Dermis microvascular lymphatic vessel endothelial cell (primary cell): ENCODE measurements at regions not wholly inside any gene's neighbourhood (a gene's known extent, or its start where the extent isn't known, plus 50 kb on each side); places are given as distances from the start of the nearest gene placed in this dataset.

Source experiments
- DNase-seq, 2 donors: peaks; one replicate each; pipeline versions ENCODE4 v3.0.0 to v3.0.0-alpha.2; 2010; ENCODE audit warnings: low read depth in 2 of 2

DNA sequence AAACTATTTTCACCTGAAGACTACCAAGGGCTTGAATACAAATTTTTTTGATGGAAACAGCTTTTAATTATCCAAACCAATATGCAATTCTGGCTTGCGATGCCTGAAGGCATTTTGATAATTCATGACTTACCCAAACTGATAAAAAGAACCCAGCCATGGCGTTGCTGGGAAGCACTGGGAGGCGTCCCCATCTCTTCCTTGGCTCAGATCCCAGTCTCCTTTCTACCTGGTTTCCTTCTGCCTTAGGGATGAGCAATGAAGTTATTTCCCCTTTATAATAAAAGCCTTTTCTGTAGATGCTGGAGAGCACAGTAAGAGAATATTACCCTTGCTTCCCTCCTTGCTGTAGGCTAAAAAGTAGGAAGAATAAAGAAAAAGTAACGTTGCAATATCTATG lies 129.1 kb upstream of the ANK3 start:
- no peak for DNase-seq

DNA sequence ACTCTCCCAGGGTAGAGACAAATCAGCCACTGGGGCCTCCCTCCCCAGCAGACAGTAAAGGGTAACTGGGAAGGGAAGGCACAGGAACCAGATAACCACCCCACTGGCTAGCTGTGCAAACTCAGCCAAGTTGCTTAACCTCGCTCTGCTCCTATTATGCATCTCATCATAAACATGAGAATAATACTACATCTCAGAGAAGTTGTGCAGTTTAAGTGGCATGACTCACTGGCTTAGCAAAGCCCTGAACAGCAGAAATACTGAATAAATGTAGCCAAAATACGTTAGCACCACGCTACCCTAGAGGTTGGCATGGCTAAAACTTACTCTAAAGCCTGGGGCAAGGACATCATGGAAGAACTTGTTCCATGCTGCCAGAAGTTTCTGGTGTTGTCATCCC lies 128.1 kb upstream of the ANK3 start:
- no peak for DNase-seq

DNA sequence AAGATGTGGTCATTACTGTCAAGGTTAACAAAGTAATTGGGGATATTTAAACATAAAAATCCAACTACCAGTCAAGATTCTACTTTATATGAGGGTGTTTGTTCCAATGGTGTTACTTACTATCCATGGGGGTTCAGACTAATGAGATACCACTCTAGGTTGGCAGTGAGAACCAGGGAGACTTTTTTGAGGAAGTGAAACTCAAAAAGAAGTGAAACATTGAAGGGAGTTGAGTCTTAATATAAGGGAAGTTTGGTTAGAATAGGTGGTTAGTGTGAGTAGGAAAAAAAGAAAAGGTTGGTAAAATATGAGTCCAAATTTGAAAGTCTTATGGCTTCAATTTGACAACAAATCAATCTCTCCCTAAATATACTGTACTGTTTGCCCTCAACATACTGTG lies 123.6 kb upstream of the ANK3 start:
- DNase-seq = no peak

DNA sequence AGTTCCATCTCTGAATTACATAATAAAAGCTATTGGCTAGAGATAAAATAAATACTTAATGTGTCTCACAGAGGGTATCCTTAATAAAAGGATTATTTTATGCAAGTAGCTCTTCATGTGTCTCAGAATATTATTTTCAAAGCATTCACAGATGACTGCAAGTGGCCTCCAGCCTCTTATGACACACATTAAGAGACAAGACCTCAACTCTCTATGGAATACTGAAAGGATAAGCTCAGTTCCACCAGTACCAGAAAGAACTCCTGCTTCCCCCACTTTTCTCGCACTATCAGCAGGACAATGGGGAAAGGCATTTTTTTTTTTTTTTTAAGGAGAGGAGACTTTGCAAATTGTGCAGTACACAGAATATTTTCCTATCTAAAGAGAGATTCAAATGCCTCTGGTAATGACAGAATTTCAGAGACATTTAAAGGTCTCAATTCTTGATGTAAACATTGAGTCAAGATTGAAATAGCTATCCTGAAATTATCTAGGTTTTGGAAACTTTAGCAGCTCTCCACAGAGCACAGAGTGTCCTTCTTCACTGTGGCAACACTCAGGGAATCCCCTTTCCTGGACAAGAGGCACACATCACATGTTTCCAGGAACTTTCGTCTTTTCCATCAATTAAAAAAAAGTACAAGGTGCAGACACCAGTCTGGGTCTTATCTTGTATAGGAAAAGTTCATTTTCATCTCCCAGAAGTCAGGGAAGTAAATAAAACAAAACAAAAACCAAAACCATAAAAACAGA lies 122.0 kb upstream of the ANK3 start:
- no peak for DNase-seq

DNA sequence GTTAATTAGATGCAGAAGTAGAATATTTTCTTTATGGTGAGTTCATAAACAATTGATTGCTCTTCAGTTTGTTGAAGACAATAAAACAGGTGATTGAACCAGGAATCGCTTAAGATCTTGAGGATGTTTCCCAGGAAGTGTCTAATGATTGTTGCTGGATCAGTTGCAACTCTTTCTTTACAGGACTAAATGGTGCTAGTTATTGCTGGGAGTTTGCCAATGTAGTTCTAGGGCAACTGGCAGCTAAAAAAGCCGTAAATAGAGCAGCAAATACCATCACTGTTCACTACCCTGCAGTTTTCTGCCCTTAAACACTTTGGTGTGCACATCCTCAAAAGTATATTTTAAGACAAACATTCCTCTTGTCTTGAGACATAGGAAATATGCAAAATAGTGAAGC lies 119.2 kb upstream of the ANK3 start:
- no peak for DNase-seq

DNA sequence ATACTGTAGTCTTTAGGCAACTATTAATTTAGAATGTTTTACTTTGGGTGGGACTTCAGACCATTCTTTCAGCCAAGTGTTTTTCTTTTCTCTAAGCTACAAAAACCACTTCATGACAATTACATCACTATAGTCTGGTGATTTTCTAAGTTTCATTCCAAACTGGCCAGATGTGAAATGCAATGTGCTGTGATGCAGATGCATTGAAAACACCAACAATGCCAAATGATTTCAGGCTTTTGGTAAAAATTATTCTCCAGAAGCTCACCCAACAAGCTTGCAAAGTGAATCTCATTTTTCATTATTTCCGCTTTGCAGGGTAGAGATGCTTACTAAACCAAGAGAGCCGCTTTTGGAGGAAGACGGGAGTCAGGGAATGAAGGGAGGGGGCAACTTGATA lies 118.4 kb upstream of the ANK3 start:
- no peak for DNase-seq

DNA sequence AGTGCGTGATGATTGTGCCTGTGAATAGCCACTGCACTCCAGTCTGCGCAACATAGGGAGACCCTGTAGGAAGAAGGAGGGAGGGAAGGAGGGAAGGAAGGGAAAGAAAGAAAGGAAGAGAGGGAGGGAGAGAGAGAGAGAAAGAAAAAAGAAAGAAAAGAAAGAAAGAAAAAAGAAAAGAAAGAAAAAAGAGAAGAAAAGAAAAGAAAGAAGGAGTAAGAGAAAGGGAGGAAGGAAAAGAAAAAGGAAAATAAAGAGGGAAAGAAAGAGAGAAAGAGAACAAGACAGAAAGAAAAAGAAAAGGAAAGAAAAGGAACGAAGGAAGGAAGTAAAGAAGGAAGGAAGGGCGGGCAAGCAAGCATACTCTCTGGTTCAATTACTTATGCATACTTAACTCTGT lies 112.9 kb upstream of the ANK3 start:
- no peak for DNase-seq

DNA sequence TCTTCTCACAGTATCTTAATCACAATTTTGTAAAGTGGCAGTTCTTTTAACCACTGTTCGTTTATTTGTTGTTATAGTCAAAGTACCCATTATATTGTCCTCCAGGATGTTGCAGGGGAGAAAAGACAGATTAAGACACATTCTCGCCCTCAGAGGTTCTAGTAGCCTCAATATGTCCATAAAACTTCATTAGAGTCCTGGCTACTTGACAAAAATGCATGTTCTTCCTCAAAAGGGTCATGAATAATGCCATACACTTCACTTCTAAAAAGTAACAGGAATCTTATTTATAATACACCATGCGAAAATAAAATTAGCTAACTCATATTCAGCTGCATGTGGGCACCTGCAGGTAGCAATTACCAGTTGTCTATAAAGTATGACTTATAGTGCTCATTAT lies 109.3 kb upstream of the ANK3 start:
- DNase-seq = no peak

DNA sequence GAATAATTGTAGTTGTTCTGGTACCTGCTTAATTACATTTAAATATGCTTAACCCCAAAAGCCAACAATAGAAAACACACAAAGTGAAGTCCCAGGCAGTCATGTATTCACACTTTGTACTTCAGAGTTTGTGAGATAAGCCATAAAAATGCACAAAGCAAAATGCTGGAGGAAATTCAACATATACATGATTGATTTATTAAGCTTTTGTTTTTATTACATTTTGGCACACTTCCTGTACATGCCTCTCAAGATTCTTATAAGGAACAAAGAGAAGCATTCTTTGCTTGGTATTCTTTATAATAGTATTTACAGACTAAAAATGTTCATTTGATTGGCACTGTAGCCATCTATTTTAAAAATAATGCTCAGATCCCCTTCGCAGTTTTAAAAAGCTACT lies 107.7 kb upstream of the ANK3 start:
- peak in 1 of 2 donors; percentile 5 for DNase-seq

DNA sequence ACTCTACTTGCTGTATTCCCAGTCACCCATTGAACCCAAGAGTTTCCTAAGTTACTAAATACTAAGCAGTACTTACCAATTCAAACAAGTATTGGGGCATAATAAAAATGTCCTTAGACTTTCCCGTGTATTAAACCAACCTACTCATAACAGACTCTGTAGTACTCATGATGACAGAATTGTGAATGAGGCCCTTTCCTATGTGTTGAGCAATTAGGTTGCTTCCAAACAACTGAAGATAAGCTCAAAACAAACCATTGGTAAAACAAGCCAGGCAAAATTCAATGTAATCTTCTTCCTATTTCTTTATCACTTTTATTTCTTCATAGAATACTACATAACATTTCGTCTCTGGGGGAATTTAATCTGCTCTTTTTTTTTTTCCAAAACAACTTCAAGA lies 106.5 kb upstream of the ANK3 start:
- no peak for DNase-seq

DNA sequence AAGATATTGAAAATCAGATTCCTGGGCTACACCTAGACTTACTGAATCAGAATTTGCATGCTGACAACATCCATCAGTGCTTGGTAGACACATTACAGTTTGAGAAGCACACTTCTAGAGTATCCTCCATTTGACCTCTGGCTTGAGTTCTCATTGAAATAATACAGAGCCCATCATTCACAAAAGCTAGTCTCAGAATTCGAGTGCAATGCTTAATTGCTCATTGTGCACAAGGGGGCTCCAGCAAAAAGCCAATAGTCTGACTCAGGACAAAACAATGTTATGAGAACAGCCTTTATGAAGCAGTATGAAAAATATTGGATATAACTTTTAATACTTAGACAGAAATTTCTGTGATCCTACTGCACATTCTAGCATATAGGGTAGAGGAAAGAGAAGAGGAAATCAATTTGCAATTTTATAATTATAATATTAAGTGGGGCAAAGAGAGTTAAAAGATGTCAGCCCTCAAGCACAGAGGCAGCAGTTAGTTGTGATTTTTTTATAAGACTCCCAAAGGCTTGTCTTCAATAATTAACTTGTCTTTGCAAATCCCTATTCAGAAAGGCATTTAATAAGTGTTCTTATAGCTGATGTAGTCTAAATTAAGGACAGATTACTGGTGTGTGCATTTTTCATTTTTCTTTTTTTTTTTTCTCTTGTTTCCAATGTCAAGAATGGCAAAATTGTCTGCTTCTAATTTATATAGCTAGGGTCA lies 105.8 kb upstream of the ANK3 start:
- no peak for DNase-seq

DNA sequence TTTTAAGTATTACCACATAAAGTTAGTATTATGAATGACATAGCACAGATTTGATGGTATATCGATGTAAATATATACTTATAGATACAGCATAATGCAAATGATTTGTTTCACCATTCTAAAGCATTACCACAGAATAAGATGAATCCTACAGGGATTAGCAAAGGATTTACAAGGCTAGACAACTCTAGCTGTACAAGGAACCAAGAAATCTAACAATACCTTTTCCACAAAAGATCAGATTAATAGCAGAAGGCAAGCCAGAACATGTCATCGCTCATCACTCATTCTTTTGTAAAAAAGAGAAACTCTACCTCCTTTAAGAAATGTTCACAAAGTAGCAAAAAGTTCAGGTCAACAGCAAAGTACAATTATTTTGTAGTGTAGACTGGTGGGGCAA lies 105.1 kb upstream of the ANK3 start:
- no peak for DNase-seq

DNA sequence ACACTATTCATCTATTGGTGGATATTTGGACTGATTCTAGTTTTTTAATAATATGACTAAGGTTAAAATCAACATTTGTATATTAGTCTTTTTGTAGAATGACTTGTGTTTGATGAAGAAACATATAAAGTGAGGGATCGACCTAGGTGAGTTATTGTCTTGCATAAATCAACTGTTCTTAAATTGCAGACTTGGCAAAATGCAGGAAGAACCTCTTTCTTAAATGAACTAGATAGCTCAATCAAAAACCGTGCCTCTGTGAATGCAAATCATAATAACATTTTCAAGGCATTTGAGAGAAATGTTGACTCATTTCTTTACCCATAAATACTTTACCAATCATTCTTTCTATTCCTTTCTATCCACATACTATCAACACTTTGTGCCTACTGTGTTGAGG lies 101.5 kb upstream of the ANK3 start:
- no peak for DNase-seq

DNA sequence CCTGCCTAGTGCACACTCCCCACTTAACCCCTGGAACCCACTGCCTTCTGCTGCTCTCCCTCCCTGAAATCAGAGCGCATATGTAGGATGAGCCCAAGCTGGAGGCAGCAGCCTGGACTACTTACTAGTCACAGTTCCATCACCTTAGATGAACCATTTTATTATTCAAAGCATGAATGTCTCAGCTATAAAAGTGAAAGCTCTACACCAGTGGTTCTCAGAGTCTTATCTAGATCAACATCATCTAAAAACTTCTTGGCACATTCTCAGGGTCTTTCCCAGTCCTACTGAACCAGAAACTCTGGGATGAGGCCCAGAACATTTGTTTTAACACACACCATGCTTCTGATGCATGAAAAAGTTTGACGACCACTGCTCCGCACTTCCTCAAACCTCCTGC lies 100.3 kb upstream of the ANK3 start:
- DNase-seq = no peak

DNA sequence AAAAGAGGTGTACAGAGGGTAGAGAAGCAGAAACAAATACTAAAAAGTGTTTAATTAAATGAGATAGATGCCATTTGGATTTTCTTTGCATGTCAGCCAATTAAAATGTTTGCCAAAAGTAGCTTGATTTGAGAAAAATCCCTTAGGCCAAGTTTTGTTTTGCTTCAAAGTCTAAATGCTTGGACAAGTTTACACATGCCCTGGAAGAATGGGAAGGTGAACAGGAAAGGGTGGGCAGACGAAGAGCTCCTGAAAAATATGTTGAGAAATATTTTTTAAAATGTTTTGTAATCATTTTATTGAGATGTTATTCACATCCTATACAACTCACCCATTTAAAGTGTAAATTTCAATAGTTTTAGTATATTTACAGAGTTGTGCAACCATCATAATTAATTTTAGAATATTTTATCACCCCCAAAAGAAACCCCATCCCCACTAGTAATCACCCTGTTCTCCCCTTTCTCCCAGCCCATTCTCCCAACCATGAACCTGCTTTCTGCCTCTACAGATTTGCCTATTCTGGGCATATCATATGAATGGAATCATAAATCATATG lies 98.5 kb upstream of the ANK3 start:
- DNase-seq = no peak

DNA sequence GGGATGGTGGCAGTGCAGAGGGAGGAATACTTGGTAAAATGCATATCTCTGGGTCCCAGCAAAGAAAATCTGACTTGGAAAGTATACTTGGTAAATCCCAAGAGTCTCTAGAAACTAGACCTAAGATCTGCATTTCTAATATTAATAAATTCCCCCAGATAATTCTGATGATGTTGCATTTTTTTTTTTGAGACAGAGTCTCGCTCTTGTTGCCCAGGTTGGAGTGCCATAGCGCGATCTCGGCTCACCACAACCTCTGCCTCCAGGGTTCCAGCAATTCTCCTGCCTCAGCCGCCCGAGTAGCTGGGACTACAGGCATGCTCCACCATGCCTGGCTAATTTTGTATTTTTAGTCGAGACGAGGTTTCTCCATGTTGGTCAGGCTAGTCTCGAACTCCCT lies 97.9 kb upstream of the ANK3 start:
- DNase-seq = no peak

DNA sequence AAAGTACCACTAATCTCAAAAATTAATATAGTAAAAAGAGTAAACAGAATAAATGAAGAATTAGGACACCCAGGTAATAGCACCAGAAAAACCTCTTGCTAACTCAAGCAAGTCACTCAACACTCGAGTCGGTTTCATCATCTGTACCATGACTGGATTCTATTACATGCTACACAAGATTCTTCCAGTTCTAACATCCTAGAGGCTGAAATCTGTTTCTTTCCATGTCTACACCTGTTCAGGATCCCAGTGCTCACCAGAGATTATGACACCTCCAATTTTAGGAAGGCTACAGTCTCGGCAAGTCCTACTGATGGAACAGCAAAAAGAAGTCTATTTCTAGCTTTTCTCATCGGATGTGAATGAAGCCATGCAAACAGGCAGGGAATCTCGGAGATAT lies 95.3 kb upstream of the ANK3 start:
- DNase-seq = no peak

DNA sequence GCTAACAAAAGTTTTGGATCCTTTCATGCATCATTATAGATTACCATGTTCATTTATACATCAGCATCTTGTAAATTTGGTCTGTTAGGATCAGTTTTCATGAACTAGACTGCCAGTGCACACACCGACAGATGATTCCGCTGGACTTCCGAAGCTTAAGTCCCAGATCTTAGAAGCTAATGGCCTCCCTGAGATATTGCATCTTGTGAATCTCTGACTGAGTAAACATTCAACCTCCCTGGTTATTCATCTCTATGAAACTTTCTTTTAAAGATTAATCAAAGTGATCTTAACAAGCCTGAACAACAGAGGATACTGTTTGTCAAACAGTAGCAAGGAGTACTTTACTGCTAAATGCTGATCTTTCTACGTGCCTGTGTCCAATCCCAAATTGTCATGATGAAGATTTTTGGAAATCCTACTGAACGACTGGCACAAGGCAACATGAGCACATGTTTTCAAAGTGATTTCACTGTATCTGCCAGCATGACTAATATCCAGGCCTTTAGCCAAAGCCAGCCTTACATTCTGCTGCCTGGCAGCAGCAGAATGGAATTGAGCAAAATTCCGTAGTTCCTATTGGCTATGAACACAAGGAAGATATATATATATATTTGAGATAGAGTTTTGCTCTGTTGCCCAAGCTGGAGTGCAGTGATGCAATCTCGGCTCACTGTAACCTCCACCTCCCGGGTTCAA lies 91.3 kb upstream of the ANK3 start:
- DNase-seq = peak; percentile 3 to 9

DNA sequence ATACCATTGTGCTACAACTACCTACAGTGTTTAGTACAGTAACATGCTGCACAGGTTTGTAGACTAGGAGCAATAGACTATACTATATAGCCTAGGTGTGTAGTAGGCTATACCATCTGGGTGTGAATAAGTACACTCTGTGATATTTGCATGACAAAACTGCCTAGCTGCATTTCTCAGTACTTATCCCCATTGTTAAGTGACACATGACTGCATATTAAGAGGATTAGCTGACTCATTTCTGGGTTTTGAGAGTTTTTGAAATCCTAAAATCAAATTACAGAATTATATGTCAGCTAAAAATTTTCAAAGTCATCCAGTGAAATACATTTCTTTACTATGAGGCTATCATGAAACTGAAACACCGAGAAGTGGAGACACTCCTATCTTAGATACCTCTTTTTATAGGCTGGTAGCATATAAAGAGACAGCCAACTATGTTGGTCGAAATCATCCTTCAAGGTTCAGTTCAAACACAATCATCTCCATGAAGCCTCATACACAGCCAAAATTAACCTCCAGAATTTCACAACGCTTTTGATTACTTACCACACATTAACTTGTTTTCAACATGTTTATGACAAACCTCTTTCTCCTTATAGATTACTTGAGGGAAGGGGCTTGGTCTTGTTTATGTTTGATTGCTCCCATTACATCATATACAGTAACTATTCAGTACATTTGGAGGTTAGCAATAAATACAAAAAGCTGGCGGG lies 89.8 kb upstream of the ANK3 start:
- DNase-seq = no peak

DNA sequence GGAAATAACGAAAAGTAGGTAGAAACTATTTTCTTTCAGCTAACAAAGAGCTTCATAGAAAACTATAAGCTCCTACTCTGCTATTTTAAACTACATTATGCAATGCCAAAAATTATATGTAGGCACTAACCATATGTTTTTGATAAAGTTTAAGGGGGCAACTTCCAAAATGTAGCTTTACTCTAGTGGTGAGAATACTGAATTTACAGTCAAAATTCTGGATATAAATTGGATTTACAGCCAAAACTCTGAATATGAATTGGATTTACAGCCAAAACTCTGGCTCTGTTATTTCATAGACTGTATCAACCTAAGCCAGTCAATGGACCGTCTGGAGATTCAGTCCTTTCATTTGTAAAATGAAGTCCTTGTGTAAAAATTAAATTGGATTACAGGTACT lies 86.8 kb upstream of the ANK3 start:
- DNase-seq = no peak

DNA sequence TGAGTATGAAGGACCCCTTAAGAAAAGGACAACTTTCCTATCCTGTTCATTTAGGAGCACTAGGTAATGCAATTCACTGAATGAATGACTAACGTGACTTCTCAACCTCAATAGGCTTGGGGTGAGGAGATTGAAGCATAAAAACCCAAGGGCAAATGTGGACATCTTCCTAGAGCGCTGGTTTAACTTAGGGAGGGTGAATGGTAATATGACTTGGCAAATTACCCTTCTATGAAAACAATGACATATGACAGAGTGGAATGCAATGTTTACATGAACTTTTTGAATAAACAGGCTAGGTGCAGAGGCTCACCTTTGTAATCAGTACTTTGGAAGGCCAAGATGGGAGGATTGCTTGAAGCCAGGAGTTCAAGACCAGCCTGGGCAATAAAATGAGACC lies 83.9 kb upstream of the ANK3 start:
- no peak for DNase-seq

DNA sequence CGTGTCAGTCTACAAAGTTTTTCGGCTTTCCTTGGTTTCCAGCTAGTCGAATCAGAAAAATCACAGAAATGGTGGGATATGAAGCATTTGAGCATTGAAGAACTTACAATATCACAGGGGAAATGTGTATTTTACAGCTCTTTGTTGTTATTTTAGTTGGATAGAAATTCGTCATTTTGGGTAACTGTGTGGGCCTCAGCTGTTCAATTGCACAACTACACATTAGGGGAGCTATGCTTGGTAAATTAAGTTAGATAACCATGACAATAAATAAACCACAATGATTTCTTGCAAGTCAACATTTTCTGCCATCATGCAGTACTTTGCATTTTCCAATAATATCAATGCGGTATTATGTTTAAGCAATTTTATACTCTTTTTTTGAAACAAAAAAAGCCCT lies 80.4 kb upstream of the ANK3 start:
- no peak for DNase-seq
